ENCODE measurements at regions not wholly inside any gene's neighbourhood (a gene's known extent, or its start where the extent isn't known, plus 50 kb on each side); places are given as distances from the start of the nearest gene placed in this dataset.

- no peak overlapping the region for H3K27ac ChIP-seq
Observed at GRCh38 chr2:194320520-194320919, 1336.5 kb upstream of the SLC39A10 start.

GRCh38 chr2:194319222-194319992, 1337.6 kb upstream of the SLC39A10 start:
- TF ChIP-seq CTCF (IDR thresholded peaks at IDR 0.05) (peak; percentile 50), ZFX (IDR thresholded peaks at IDR 0.05; ENCODE audit: borderline replicate concordance) (no peak)
- no peak overlapping the region for H3K27ac ChIP-seq

More at GRCh38 chr2:194320520-194320919, 1336.5 kb upstream of the SLC39A10 start:
- TF ChIP-seq ZFX (IDR thresholded peaks at IDR 0.05; ENCODE audit: borderline replicate concordance) (no peak), CTCF (IDR thresholded peaks at IDR 0.05) (no peak)

DNA sequence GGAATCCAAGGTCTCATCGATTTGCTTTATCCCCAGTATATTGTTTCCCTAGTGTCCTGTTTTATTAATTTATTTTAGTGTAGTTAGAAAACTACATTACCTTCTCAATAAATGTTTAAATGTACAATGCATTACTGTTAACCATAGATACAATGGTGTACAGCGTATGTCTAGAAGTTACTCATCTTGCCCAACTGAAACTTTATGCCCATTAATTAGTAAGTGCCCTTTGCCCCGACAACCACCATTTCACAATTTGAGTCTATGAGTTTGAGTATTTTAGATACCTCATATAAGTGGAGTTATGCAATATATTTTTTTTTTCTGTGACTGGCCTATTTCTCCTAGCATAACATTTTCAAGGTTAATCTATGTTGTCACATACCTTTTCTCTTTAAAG, 1343.0 kb upstream of the SLC39A10 start:
- no peak overlapping the region for H3K27ac ChIP-seq

GRCh38 chr2:194304191-194304590, 1352.8 kb upstream of the SLC39A10 start:
- TF ChIP-seq ZFX (IDR thresholded peaks at IDR 0.05; ENCODE audit: borderline replicate concordance) (no peak), CTCF (IDR thresholded peaks at IDR 0.05) (no peak)
- H3K27ac ChIP-seq: no peak overlapping the region

More for the DNA sequence above, 1343.0 kb upstream of the SLC39A10 start:
- TF ChIP-seq CTCF (IDR thresholded peaks at IDR 0.05) (no peak), ZFX (IDR thresholded peaks at IDR 0.05; ENCODE audit: borderline replicate concordance) (no peak)

DNA sequence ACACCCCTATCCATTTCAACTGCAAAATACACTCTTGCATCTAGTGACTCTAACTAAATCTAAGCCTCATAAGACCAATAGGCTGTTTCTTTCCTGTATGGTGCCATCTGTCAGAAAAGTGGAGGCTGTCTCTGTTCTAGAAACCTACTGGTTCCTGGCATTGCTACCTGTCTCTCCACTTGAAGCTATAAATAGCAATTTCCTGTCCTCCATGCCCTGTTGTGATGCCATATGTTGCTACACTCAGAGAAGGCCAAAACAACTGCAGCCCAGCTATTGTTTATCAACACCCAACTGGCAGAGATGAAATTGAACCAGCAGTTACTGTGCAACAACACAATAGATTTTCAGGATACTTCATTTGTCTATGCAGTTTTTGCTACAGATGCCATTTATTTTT, 1355.1 kb upstream of the SLC39A10 start:
- no peak for TF ChIP-seq CTCF (IDR thresholded peaks at IDR 0.05)
- TF ChIP-seq ZFX (IDR thresholded peaks at IDR 0.05; ENCODE audit: borderline replicate concordance): no peak

DNA sequence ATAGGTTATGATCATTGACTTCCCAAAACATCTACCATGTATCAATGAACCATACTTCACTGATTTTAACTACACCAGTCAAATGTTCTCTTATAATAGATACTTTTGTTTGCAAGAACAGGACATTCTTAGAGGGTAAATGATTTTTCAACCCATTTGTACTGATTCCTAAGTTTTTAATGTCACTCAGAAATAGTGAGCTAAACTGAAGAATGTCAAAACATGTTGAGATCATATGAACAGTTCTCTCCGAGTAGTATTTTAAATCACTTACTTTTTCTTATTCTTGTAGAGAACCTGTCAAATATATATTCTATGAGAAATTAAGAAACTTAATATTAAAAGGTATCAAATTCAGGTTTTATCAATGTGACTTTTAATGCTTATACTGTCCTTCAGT, 1362.9 kb upstream of the SLC39A10 start:
- TF ChIP-seq CTCF (IDR thresholded peaks at IDR 0.05) (no peak), ZFX (IDR thresholded peaks at IDR 0.05; ENCODE audit: borderline replicate concordance) (no peak)

More for the DNA sequence above, 1355.1 kb upstream of the SLC39A10 start:
- no peak overlapping the region for H3K27ac ChIP-seq

GRCh38 chr2:194291104-194291503, 1365.9 kb upstream of the SLC39A10 start:
- H3K27ac ChIP-seq: no peak overlapping the region
- TF ChIP-seq ZFX (IDR thresholded peaks at IDR 0.05; ENCODE audit: borderline replicate concordance): no peak
- TF ChIP-seq CTCF (IDR thresholded peaks at IDR 0.05): no peak

More for the DNA sequence above, 1362.9 kb upstream of the SLC39A10 start:
- no peak overlapping the region for H3K27ac ChIP-seq

Measured in 22Rv1 (cell line).